ENCODE measurements at regions not wholly inside any gene's neighbourhood (a gene's known extent, or its start where the extent isn't known, plus 50 kb on each side); places are given as distances from the start of the nearest gene placed in this dataset.
"Not testable (repeated sequence)": the region's sequence is repeated elsewhere in the genome, so short reads cannot be mapped to it uniquely, and the experiment has no call there.

GRCh38 chr14:71435641-71436040 lies 496.6 kb upstream of the RGS6 start:
- not testable (repeated sequence) for DNase-seq (ENCODE audit: low spot score)
- intact Hi-C loops (cut with DNase I) = loop anchor here in 1 of 2 donors (10.0 kb wide), 1 partner anchor 111 kb away; the partner anchor contains the start of gene SIPA1L1

GRCh38 chr14:71437870-71438269 lies 494.4 kb upstream of the RGS6 start:
- intact Hi-C loops (cut with DNase I) = loop anchor here in 1 of 2 donors (10.0 kb wide), 1 partner anchor 113 kb away; the partner anchor contains the start of gene SIPA1L1

GRCh38 chr14:71438684-71439083 lies 493.5 kb upstream of the RGS6 start:
- intact Hi-C loops (cut with DNase I) = loop anchor here in 1 of 2 donors (10.0 kb wide), 1 partner anchor 114 kb away; the partner anchor contains the start of gene SIPA1L1

More at GRCh38 chr14:71437870-71438269, 494.4 kb upstream of the RGS6 start:
- DNase-seq (ENCODE audit: low spot score) = no peak

GRCh38 chr14:71441126-71441525 lies 491.1 kb upstream of the RGS6 start:
- no peak for DNase-seq (ENCODE audit: low spot score)
- intact Hi-C loops (cut with DNase I) = no loop called here

More at GRCh38 chr14:71438684-71439083, 493.5 kb upstream of the RGS6 start:
- no peak for DNase-seq (ENCODE audit: low spot score)

- DNase-seq (ENCODE audit: low spot score) = no peak
- intact Hi-C loops (cut with DNase I) = no loop called here
Measured at GRCh38 chr14:71444030-71444822, 488.0 kb upstream of the RGS6 start.

GRCh38 chr14:71448431-71449315 lies 483.6 kb upstream of the RGS6 start:
- DNase-seq (ENCODE audit: low spot score) = no peak
- intact Hi-C loops (cut with DNase I) = no loop called here

- intact Hi-C loops (cut with DNase I) = no loop called here
- DNase-seq (ENCODE audit: low spot score) = no peak
Measured at GRCh38 chr14:71449316-71450055, 482.7 kb upstream of the RGS6 start.

GRCh38 chr14:71451501-71451900 lies 480.7 kb upstream of the RGS6 start:
- no peak for DNase-seq (ENCODE audit: low spot score)
- intact Hi-C loops (cut with DNase I) = no loop called here

GRCh38 chr14:71452539-71452938 lies 479.7 kb upstream of the RGS6 start:
- intact Hi-C loops (cut with DNase I) = no loop called here
- no peak for DNase-seq (ENCODE audit: low spot score)

- no peak for DNase-seq (ENCODE audit: low spot score)
Measured at GRCh38 chr14:71452987-71453386, 479.2 kb upstream of the RGS6 start.

GRCh38 chr14:71454010-71454409 lies 478.2 kb upstream of the RGS6 start:
- DNase-seq (ENCODE audit: low spot score) = no peak
- intact Hi-C loops (cut with DNase I) = no loop called here

More at GRCh38 chr14:71452987-71453386, 479.2 kb upstream of the RGS6 start:
- intact Hi-C loops (cut with DNase I) = no loop called here

GRCh38 chr14:71454513-71455332 lies 477.5 kb upstream of the RGS6 start:
- no peak for DNase-seq (ENCODE audit: low spot score)
- intact Hi-C loops (cut with DNase I) = no loop called here

GRCh38 chr14:71460091-71460490 lies 472.1 kb upstream of the RGS6 start:
- no peak for DNase-seq (ENCODE audit: low spot score)
- intact Hi-C loops (cut with DNase I) = no loop called here

GRCh38 chr14:71461617-71462016 lies 470.6 kb upstream of the RGS6 start:
- intact Hi-C loops (cut with DNase I); DNase-seq (ENCODE audit: low spot score): not testable (repeated sequence)

- intact Hi-C loops (cut with DNase I) = no loop called here
- DNase-seq (ENCODE audit: low spot score) = no peak
Measured at GRCh38 chr14:71463807-71464206, 468.4 kb upstream of the RGS6 start.

GRCh38 chr14:71464840-71465239 lies 467.4 kb upstream of the RGS6 start:
- DNase-seq (ENCODE audit: low spot score) = no peak
- intact Hi-C loops (cut with DNase I) = no loop called here

GRCh38 chr14:71465316-71465715 lies 466.9 kb upstream of the RGS6 start:
- intact Hi-C loops (cut with DNase I) = no loop called here
- DNase-seq (ENCODE audit: low spot score) = no peak

GRCh38 chr14:71466251-71466650 lies 466.0 kb upstream of the RGS6 start:
- intact Hi-C loops (cut with DNase I) = no loop called here
- DNase-seq (ENCODE audit: low spot score) = no peak

- intact Hi-C loops (cut with DNase I) = no loop called here
Measured at GRCh38 chr14:71466946-71467345, 465.3 kb upstream of the RGS6 start.

More at GRCh38 chr14:71466946-71467345, 465.3 kb upstream of the RGS6 start:
- DNase-seq (ENCODE audit: low spot score) = no peak

All from posterior vena cava (tissue), 2 donors.